ENCODE measurements at regions not wholly inside any gene's neighbourhood (a gene's known extent, or its start where the extent isn't known, plus 50 kb on each side); places are given as distances from the start of the nearest gene placed in this dataset.

DNA sequence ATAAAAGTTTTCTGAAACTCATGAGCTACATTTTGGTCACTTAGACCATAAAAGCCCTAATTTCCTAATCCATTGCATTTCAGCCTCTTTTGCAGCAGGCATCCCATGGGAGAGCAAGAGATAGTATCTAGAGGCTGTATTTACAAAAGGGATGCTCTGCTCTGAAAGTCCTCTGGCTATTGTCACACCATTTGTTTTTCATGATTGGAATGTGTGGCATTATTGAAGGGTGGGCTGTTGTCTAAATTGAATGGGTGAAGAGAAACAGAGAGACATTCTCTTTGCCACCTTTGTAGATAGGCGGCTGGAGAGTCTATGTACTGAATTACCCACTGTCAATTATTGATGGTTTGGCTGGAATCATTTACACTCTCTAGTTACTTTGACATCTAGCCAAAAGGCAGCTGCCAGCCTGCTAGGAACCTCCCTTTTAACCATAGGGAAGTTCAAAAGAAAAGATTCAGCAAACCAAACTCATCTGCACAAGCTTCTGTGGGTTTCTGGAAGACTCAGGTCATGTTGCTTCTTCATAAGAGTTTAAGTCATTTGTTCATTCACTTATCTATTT, 89.8 kb upstream of the RARB start:
- FAIRE-seq (no peak), DNase-seq (ENCODE audit: low spot score) (no peak)

DNA sequence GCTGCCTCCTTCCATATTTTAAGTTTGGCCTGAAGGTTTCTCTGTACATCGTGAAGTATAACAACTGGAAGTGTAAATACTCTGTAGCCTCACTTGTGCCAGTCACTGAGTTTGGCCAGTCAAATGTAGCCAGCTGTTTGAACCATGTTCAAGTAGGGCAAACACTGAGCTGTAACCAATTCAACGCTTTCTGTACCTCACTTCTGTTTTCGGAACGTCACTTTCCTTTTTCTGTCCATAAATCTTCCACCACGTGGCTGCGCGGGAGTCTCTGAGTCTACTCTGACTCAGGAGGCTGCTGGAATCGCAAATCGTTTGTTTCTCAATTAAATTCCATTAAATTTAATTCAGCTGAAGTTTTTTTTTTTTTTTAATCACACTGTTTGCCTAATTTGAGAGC, 88.8 kb upstream of the RARB start:
- no peak for DNase-seq (ENCODE audit: low spot score)
- no peak for FAIRE-seq

DNA sequence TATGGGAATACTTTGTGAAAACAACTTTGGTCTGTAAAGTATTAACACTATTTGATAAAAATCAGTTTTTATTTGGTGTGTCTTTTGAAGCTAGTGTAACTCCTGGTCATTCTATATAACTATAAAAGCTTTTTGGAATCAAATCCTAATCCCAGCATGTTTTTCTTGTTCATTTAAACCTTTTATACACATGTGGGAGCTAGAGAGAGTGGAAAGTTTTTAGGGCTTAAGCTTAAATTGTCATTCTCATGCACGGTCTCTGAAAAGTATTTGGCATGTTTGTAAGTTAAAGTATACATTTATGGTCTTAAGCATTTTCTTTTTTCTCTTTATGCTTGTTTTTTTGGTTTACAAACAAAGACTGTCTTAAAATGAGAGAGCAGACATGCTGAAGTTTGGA, 83.4 kb upstream of the RARB start:
- no peak for DNase-seq (ENCODE audit: low spot score)
- no peak for FAIRE-seq

DNA sequence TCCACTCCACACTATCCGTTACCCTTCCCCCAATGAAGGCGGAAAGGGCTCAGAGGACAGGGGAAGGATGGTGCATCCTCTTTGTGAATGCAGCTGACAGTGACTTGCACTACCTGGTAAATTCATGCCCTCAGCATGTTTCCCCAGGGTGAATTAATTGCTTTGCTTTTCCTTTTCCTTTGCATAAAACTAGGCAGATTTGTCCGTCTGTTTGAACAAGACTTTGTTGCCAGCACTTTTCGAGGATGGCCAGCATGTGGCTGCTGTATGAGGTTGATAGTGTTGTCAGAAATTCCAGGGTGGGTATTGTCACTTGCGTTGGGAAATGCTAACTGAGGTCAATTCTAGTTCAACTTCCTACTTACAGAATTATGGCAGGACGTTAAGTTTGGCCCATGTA, 79.0 kb upstream of the RARB start:
- FAIRE-seq, result no peak

DNA sequence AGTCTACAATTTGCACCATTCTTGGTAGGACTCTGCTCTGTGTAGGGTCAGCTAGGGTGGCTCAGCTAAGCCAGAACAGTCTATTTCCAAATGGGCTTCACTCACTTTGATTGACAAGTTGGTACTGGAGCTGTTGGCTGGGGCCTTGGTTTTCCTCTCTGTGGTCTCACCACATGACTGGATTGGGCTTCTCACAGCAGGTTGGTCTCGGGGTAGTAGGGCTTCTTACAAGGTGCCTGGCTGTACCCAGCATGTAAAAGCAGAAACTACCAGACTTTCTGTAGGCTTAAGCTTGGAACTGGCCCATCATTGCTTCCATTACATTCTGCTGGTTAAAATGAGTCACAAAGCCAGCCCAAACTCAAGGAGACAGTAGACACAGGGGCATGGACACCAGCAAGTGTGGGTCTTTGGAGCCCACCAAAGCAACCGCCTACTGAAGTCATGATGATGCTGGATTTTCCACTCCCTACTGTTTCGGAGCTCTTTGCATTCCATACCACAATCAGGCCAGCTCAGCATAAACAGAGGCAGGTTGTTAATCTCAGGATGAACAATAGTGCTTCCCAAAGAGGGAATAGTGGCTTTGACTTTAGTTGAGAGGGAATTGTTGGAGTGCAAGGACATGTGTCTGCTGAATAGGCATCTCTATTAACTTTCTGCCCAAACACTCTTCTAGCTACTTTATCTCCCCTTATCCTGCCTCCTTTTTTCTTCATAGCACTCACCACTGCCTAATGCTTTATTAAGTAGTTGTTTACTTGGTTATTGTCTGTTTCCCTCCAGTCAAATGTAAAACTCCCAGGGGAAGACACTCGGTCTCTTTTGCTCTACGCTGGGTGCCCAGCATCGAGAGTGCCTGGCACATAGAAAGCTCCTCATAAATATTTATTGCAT, 78.0 kb upstream of the RARB start:
- DNase-seq (ENCODE audit: low spot score) (no peak), FAIRE-seq (no peak)

More for the DNA sequence above, 79.0 kb upstream of the RARB start:
- DNase-seq (ENCODE audit: low spot score), result no peak

DNA sequence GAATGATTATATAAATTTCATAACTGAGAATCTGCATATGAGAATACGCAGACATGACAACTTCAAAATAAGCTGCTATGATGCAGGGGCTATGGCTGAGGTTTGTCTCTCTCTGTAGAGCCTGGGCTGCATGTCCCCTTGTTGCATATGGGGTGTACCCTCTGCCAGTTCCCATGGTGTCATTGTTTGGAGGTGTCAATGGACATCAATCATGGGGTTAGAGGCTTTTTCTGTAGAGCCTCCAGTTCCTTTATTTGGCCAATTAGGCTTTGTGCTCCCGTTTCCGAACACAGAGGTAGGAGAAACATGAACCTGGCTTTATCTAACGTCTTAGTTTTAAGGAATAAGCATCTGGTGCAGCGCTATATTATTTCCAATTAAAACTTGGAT, 77.3 kb upstream of the RARB start:
- no peak for FAIRE-seq
- DNase-seq (ENCODE audit: low spot score), result no peak

DNA sequence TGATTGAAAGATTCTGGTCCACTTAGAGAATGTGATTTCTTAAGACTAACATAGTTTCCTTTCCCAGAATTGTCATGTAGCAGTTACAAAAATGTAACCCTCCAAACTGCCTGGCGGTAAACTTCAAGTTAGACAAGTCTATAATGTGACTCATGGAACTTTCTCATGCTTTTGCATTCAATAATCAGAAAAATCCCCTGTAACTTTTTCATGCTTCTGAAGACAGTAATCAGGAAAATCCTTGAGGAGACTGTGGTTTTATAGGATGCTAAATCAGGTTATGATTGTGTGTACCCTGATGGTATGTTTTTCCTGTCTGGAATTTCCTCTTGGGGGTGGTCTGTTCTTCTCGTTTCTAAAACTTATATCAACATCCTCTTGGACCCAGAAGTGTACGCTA, 74.0 kb upstream of the RARB start:
- no peak for DNase-seq (ENCODE audit: low spot score)
- no peak for FAIRE-seq

DNA sequence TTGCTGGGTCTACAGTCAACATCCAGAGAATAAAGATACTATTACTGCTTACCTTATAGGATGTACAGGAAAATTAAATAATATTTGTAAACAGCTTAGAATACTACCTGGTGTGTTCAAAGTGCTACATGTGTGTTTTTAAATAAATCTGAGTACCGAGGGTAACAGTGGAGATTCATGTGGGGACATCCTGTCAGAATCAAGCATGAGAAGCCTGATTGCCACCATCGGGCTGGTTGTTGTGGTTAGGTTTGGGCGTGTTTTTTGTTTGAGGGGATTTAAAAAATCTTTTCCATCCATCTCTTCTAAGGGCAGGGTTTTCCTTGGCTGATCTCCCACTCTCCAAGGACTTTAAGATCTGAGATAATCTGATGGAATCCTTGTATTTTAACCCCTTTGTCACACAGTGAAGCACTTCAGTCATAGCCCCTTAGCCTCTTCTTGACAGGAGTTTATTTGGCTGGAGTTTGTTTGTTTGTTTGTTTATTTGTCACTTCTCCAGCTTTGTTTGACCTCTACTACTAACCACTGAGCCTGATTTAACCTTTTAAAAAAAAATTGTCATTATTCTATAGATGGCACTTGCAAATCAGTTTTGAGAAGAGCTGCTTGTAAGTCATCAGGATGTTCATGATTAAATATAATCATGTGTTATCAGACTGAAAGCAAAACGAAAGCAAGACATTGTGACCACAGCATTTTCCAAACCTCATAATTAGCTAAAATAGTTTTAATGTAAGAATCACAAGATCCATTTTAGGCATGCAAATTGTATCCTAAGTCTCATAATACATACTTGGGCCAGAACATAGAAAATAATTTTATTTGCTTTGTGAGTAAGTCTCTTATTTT, 72.8 kb upstream of the RARB start:
- FAIRE-seq (no peak), DNase-seq (ENCODE audit: low spot score) (no peak)

DNA sequence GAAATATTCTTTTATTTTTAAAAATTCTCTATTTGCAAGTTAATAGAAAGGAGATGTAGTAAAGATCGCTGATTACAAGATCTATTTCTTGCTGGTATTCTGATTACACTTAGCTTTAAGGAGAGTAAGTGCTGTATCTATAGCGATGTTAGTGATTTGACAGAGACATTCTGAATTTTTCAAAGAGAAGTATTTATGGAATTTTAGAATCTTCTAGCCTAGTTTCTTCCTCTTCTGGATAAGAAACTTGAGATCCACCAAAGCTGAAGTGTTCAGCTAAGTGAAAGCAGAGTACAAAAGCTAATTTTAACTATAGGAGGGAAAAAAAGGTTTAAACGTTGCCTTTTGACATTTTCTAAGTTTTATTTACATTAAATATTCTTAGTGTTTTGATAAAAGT, 72.1 kb upstream of the RARB start:
- no peak for DNase-seq (ENCODE audit: low spot score)
- no peak for FAIRE-seq

DNA sequence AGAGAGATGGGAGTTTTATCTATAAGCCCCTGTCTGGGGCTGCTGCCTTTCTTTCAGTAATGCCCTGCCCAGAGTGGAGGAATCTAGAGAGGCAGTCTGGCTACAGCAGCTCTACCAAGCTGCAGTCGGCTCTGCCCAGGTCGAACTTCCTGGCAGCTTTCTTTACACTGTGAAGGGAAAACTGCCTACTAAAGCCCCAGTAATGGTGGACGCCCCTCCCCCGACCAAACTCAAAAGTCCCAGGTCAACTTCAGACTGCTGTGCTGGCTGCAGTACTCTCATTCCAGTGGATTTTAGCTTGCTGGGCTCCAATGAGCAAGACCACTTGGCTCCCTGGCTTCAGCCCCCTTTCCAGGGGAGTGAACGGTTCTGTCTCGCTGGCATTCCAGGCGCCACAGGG, 65.9 kb upstream of the RARB start:
- DNase-seq (ENCODE audit: low spot score) (no peak), FAIRE-seq (no peak)

DNA sequence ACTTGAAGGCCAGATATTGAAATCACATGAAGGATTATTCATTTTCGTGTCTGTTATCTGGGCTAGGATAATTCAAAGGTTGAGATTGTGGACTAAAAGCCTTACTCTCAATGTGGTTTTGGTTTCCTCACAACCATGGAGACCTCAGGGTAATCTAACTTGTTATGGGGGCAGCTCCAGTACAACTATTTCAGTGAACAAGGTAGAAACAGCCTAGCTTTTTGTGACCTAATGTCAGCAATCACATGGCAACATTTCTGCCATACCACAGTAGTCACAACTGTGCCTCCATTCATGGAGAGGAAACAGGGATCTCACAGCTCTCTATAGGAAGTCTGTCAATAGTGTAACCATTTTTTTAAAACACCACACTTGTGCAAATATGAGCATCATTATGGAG, 62.4 kb upstream of the RARB start:
- DNase-seq (ENCODE audit: low spot score), result no peak
- FAIRE-seq, result no peak

DNA sequence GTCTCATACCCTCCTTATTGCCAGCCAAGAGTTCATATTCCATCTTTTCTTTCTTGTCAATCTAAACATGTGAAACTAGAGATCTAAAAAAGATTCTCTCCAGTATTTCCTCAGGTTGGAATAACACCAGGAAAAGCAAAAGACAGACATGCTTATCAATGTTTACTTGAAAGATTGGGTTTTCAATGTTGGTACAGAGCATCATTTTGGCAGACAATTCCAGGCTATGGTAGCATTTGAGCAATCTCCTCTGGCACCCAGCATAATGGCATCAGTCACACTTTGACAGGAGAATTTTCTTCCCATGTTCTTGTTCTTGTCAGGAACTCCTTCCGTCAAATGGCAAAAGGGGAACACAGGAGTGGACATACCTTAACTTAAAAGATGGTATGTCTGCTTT, 61.0 kb upstream of the RARB start:
- DNase-seq (ENCODE audit: low spot score), result no peak
- FAIRE-seq, result no peak

DNA sequence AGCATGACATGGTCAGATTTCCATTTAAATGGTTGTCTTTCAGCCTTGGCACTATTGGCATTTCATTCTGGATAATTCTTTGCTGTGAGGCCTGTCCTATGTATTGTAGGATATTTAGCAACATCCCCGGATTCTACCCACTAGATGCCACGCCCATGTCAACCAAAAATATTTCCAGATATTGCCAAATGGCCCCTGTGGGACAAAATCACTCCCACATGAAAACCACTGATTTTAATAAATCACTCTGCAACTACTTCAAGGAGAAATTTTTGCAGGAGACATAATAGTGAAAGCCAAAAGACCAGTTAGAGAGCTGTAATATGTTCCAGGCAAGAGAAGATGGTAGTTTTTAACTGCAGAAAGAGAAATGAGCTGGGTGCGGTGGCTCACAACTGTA, 55.9 kb upstream of the RARB start:
- FAIRE-seq (no peak), DNase-seq (ENCODE audit: low spot score) (no peak)

DNA sequence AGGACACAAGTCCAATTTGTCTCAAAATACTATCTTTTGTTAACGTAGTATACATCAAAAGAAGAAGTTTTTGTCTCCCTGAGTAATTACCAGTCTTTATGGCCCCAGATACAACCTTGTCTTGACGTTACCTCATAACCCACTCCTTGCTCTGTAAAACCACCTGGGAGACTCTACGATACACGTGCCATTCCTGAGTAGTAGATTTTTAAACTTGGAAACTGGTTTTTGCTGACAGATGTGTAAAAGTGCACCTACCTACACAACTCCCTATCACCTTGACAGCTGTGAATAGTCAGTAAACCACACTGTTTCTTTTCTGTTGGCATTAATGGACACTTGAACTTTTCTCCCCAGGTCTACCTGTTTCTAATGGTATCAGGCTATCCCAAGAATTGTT, 51.7 kb upstream of the RARB start:
- no peak for FAIRE-seq
- no peak for DNase-seq (ENCODE audit: low spot score)

DNA sequence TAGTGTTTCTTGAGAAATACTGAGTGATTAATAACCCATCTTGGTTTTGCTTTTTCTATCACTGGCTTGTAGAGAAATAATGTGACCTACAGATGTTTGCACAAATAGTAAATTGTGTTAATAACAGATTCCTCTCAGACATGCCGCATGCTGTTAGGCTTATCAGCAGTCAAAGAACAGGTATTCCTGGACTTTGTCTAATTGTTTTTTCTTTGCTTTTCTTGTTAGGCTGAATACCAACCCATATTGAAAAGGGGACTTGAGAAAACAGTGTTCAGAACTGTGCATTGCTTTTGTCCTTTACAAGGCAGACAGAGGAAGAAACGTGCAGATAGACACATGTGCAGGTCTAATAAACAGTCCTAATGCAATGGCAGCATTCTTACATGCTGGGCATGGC, 51.0 kb upstream of the RARB start:
- FAIRE-seq (no peak), DNase-seq (ENCODE audit: low spot score) (no peak)

All from urothelium cell line (cell line).